HEK293 (cell line): ENCODE measurements at regions not wholly inside any gene's neighbourhood (a gene's known extent, or its start where the extent isn't known, plus 50 kb on each side); places are given as distances from the start of the nearest gene placed in this dataset.

ENCODE experiments used
- CTCF ChIA-PET: fragments of 350-600 bp; formaldehyde crosslinking; extraction: SDS; loops from one replicate; lab custom pipeline; 2021; ENCODE audit warnings: antibody characterized with exemption; lab: Yijun Ruan, JAX
- POLR2A ChIA-PET: fragments of 300-600 bp; formaldehyde crosslinking; extraction: SDS; loops from one replicate; lab custom pipeline; 2020; ENCODE audit warnings: antibody characterized with exemption, inconsistent platforms; lab: Yijun Ruan, JAX
- H3K27ac ChIP-seq: fragments of 200-500 bp; sonication (Bioruptor generic); 2 replicates; pipeline ENCODE4 v1.5.1; 2014; ENCODE audit warnings: low read depth, low read length, control low read depth, inconsistent platforms; ENCODE audit errors: extremely low read depth
- H3K36me3 ChIP-seq, 2 experiments: fragments of 200-500 bp in 1 of 2; sonication (Bioruptor generic) in 1 of 2; 1 replicate in 1 of 2; 2 replicates in 1 of 2; pipeline ENCODE4 v1.5.1; 2014 to 2017; ENCODE audit warnings: inconsistent platforms in 2 of 2, low read length in 2 of 2; ENCODE audit not compliant: control insufficient read depth in 2 of 2, insufficient read depth in 1 of 2
- H3K4me1 ChIP-seq: fragments of 200-500 bp; sonication (Bioruptor generic); 2 replicates; pipeline ENCODE4 v1.5.1; 2014; ENCODE audit warnings: mild to moderate bottlenecking, low read length, inconsistent platforms; ENCODE audit not compliant: control insufficient read depth, insufficient read depth
- H3K4me3 ChIP-seq: 2 replicates; pipeline ENCODE4 v1.5.1; 2011; ENCODE audit warnings: low read depth, mild to moderate bottlenecking, control low read depth, low read length, moderate library complexity
- H3K9me3 ChIP-seq: fragments of 200-500 bp; sonication (Bioruptor generic); 2 replicates; pipeline ENCODE4 v1.5.1; 2014; ENCODE audit warnings: low read depth, low read length, inconsistent platforms; ENCODE audit not compliant: control insufficient read depth, insufficient read depth
- ATF2 ChIP-seq: fragments of 450-650 bp; formaldehyde crosslinking; IDR thresholded peaks from 2 replicates; pipeline ENCODE4 v1.5.1; 2016; ENCODE audit warnings: missing biosample characterization, missing genetic modification characterization, low read depth
- GLIS2 ChIP-seq: fragments of 450-650 bp; formaldehyde crosslinking; IDR thresholded peaks from 2 replicates; pipeline ENCODE4 v1.5.1; 2016; ENCODE audit warnings: missing biosample characterization, missing genetic modification characterization
- HOXA7 ChIP-seq: sonication (generic); formaldehyde crosslinking; IDR thresholded peaks from 2 replicates; pipeline ENCODE4 v1.8.1; 2022; ENCODE audit warnings: missing genetic modification reagents, borderline replicate concordance
- KLF9 ChIP-seq: fragments of 450-650 bp; formaldehyde crosslinking; IDR thresholded peaks from 2 replicates; pipeline ENCODE4 v1.5.1; 2016; ENCODE audit warnings: missing biosample characterization, missing genetic modification characterization, low read depth
- MZF1 ChIP-seq: fragments of 450-650 bp; formaldehyde crosslinking; IDR thresholded peaks from 2 replicates; pipeline ENCODE4 v1.5.1; 2017; ENCODE audit warnings: missing biosample characterization, missing genetic modification characterization, borderline replicate concordance
- SCRT1 ChIP-seq: fragments of 450-650 bp; formaldehyde crosslinking; IDR thresholded peaks from 2 replicates; pipeline ENCODE4 v1.5.1; 2016; ENCODE audit warnings: missing biosample characterization, missing genetic modification characterization, borderline replicate concordance
- ZBTB6 ChIP-seq: fragments of 450-650 bp; formaldehyde crosslinking; IDR thresholded peaks from 2 replicates; pipeline ENCODE4 v1.5.1; 2017; ENCODE audit warnings: missing biosample characterization, missing genetic modification characterization
- ZIC2 ChIP-seq: fragments of 450-650 bp; formaldehyde crosslinking; IDR thresholded peaks from 2 replicates; pipeline ENCODE4 v1.5.1; 2016; ENCODE audit warnings: missing biosample characterization, missing genetic modification characterization
- ZNF114 ChIP-seq: fragments of 450-650 bp; formaldehyde crosslinking; IDR thresholded peaks from 2 replicates; pipeline ENCODE4 v1.5.0; 2017; ENCODE audit warnings: missing biosample characterization, missing genetic modification characterization
- ZNF132 ChIP-seq: fragments of 450-650 bp; formaldehyde crosslinking; IDR thresholded peaks from 2 replicates; pipeline ENCODE4 v1.5.1; 2017; ENCODE audit warnings: missing biosample characterization, missing genetic modification characterization, borderline replicate concordance
- ZNF140 ChIP-seq: fragments of 450-650 bp; formaldehyde crosslinking; IDR thresholded peaks from 2 replicates; pipeline ENCODE4 v1.5.1; 2016; ENCODE audit warnings: missing biosample characterization, missing genetic modification characterization
- ZNF146 ChIP-seq: fragments of 450-650 bp; formaldehyde crosslinking; IDR thresholded peaks from 2 replicates; pipeline ENCODE4 v1.5.1; 2016; ENCODE audit warnings: missing biosample characterization, missing genetic modification characterization
- ZNF148 ChIP-seq: fragments of 450-650 bp; formaldehyde crosslinking; IDR thresholded peaks from 2 replicates; pipeline ENCODE4 v1.5.0; 2017; ENCODE audit warnings: missing biosample characterization, missing genetic modification characterization, borderline replicate concordance
- ZNF24 ChIP-seq: fragments of 450-650 bp; formaldehyde crosslinking; IDR thresholded peaks from 2 replicates; pipeline ENCODE4 v1.5.1; 2016; ENCODE audit warnings: missing biosample characterization, missing genetic modification characterization
- ZNF362 ChIP-seq: fragments of 450-650 bp; formaldehyde crosslinking; IDR thresholded peaks from 2 replicates; pipeline ENCODE4 v1.5.1; 2016; ENCODE audit warnings: missing biosample characterization, missing genetic modification characterization
- ZNF37A ChIP-seq: fragments of 450-650 bp; IDR thresholded peaks from 2 replicates; pipeline ENCODE4 v1.5.1; 2018; ENCODE audit warnings: missing biosample characterization, missing genetic modification characterization
- ZNF391 ChIP-seq: fragments of 450-650 bp; formaldehyde crosslinking; IDR thresholded peaks from 2 replicates; pipeline ENCODE4 v1.5.1; 2016; ENCODE audit warnings: low read depth, missing biosample characterization, missing genetic modification characterization, borderline replicate concordance
- ZNF404 ChIP-seq: fragments of 450-650 bp; formaldehyde crosslinking; IDR thresholded peaks from 2 replicates; pipeline ENCODE4 v1.5.1; 2017; ENCODE audit warnings: missing biosample characterization, missing genetic modification characterization
- ZNF48 ChIP-seq: fragments of 450-650 bp; formaldehyde crosslinking; IDR thresholded peaks from 2 replicates; pipeline ENCODE4 v1.5.1; 2016; ENCODE audit warnings: missing biosample characterization, missing genetic modification characterization
- ZNF501 ChIP-seq: fragments of 450-650 bp; formaldehyde crosslinking; IDR thresholded peaks from 2 replicates; pipeline ENCODE4 v1.5.1; 2016; ENCODE audit warnings: missing biosample characterization, missing genetic modification characterization
- ZNF510 ChIP-seq: fragments of 450-650 bp; formaldehyde crosslinking; IDR thresholded peaks from 2 replicates; pipeline ENCODE4 v1.5.1; 2018; ENCODE audit warnings: mild to moderate bottlenecking, missing genetic modification characterization, missing biosample characterization; ENCODE audit not compliant: insufficient replicate concordance
- ZNF521 ChIP-seq: fragments of 450-650 bp; formaldehyde crosslinking; IDR thresholded peaks from 2 replicates; pipeline ENCODE4 v1.5.1; 2017; ENCODE audit warnings: missing biosample characterization, mild to moderate bottlenecking, missing genetic modification characterization
- ZNF544 ChIP-seq: fragments of 450-650 bp; formaldehyde crosslinking; IDR thresholded peaks from 2 replicates; pipeline ENCODE4 v1.5.0; 2017; ENCODE audit warnings: missing biosample characterization, missing genetic modification characterization
- ZNF548 ChIP-seq: fragments of 450-650 bp; formaldehyde crosslinking; IDR thresholded peaks from 2 replicates; pipeline ENCODE4 v1.5.1; 2016; ENCODE audit warnings: missing biosample characterization, missing genetic modification characterization
- ZNF600 ChIP-seq: fragments of 450-650 bp; formaldehyde crosslinking; IDR thresholded peaks from 2 replicates; pipeline ENCODE4 v1.5.1; 2016; ENCODE audit warnings: missing biosample characterization, missing genetic modification characterization
- ZNF747 ChIP-seq: fragments of 450-650 bp; formaldehyde crosslinking; IDR thresholded peaks from 2 replicates; pipeline ENCODE4 v1.5.1; 2016; ENCODE audit warnings: missing biosample characterization, missing genetic modification characterization

- Histone ChIP-seq H3K36me3 (no peaks in the 10 kb centered on the region), H3K9me3 (no peaks in the 10 kb centered on the region), H3K27ac (no peak overlapping the region), H3K4me1 (no peaks in the 10 kb centered on the region), H3K4me3 (no peak overlapping the region)
- ChIA-PET CTCF (interaction anchor here (0.7 to 1.5 kb wide), 3 partner anchors 9 to 15 kb away, joined by 3 to 6 read pairs (median 3); no protein-coding TSS in a partner anchor), POLR2A (no interaction called here)
- TF ChIP-seq ZNF140 (tag by site-specific recombination): no peak
- no peak for TF ChIP-seq ZNF548 (tag by site-specific recombination)
- no peak for TF ChIP-seq ZNF146 (tag by site-specific recombination)
- TF ChIP-seq ZIC2 (tag by site-specific recombination): no peak
- no peak for TF ChIP-seq ZNF37A (tag by site-specific recombination)
- TF ChIP-seq ZNF501 (tag by site-specific recombination): no peak
Observed at GRCh38 chr18:22477222-22477621, 59.5 kb upstream of the CTAGE1 start.

GRCh38 chr18:22482948-22483347 is 65.2 kb upstream of the CTAGE1 start:
- Histone ChIP-seq H3K4me3 (no peak overlapping the region), H3K27ac (no peak overlapping the region), H3K36me3 (no peaks in the 10 kb centered on the region), H3K4me1 (no peaks in the 10 kb centered on the region), H3K9me3 (no peaks in the 10 kb centered on the region)
- ChIA-PET POLR2A (no interaction called here), CTCF (interaction anchor here (0.6 kb wide), 2 partner anchors 32 to 658 kb away, joined by 3 to 5 read pairs; no protein-coding TSS in a partner anchor)
- TF ChIP-seq ZNF600: no peak
- TF ChIP-seq ZBTB6 (tag by site-specific recombination): no peak
- TF ChIP-seq ZNF404: no peak
- no peak for TF ChIP-seq ZNF48 (tag by site-specific recombination)
- no peak for TF ChIP-seq ZNF544 (tag by site-specific recombination)
- TF ChIP-seq ZNF391 (tag by site-specific recombination): no peak
- no peak for TF ChIP-seq ZNF114 (tag by site-specific recombination)

GRCh38 chr18:22483407-22483806 is 65.7 kb upstream of the CTAGE1 start:
- no peak overlapping the region for H3K4me3 ChIP-seq
- CTCF ChIA-PET: interaction anchor here (0.6 to 1.0 kb wide), 2 partner anchors 9 to 31 kb away, joined by 3 read pairs; no protein-coding TSS in a partner anchor
- H3K36me3 ChIP-seq: no peaks in the 10 kb centered on the region
- H3K4me1 ChIP-seq: no peaks in the 10 kb centered on the region
- POLR2A ChIA-PET: no interaction called here
- H3K27ac ChIP-seq: no peak overlapping the region
- H3K9me3 ChIP-seq: no peaks in the 10 kb centered on the region
- TF ChIP-seq SCRT1: no peak
- TF ChIP-seq ZNF521 (tag by site-specific recombination): no peak
- no peak for TF ChIP-seq ZNF544 (tag by site-specific recombination)
- TF ChIP-seq ZNF24: no peak
- TF ChIP-seq KLF9 (tag by site-specific recombination): no peak
- TF ChIP-seq MZF1 (tag by site-specific recombination): no peak
- no peak for TF ChIP-seq ZNF148 (tag by site-specific recombination)
- no peak for TF ChIP-seq ATF2
- no peak for TF ChIP-seq ZNF510 (tag by site-specific recombination)
- TF ChIP-seq ZNF132: no peak
- no peak for TF ChIP-seq ZNF747 (tag by site-specific recombination)
- no peak for TF ChIP-seq HOXA7
- no peak for TF ChIP-seq GLIS2 (tag by site-specific recombination)
- TF ChIP-seq ZNF362: no peak
